SU-DHL-6 (cell line): ENCODE measurements at regions not wholly inside any gene's neighbourhood (a gene's known extent, or its start where the extent isn't known, plus 50 kb on each side); places are given as distances from the start of the nearest gene placed in this dataset.

Source experiments
- EZH2phosphoT487 ChIP-seq: fragments of 200-600 bp; sonication (generic), shearing (Covaris generic); conservative IDR thresholded peaks from 2 replicates; pipeline ENCODE4 v1.6.1; 2018; ENCODE audit warnings: mild to moderate bottlenecking, antibody characterized with exemption, low read length, moderate library complexity, mixed read lengths
- TF ChIP-seq, protein P1 (sequence below): fragments of 200-600 bp; sonication (generic); IDR thresholded peaks from one replicate; pipeline ENCODE4 v1.5.1; 2017; ENCODE audit warnings: antibody characterized with exemption, mild to moderate bottlenecking, low read length, moderate library complexity; ENCODE audit not compliant: insufficient read depth, poor library complexity, severe bottlenecking

DNA sequence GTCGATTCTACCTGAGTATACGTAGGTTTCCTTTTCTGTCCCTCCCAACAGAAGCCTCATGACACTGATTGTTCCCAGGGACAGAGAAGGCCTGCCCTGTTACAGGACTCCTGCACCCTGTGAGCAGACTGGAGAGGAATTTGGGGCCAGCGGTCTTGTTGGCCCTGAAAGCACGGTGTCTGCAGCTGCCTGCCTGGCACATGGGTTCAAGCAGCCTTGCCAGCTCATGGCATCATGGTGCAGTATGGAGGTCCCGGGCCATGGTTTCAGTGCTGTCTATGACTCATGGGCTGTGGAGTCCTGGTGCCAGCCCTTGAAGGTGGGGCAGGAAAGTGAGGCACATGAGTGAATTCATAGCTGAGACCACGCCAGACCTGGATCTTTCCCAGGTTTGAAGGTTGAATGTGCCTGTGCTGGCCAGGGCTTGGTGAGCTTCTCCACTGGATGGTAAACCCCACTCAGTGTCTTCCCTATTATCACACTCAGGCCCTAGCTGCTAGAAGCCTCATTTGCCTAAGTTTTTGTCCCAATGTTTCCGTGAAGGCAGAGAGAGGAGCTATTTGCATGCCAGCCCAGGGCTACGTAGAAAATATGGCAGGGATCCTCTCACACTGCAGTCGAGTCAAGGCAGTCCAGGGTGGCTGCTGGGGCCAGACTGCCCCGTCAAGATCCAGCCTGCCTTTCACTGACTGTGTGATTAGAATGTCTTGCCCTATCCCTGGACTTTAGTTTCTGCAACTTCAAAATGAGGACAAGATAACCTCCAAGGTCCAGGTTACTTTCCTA is 277.2 kb upstream of the CCL2 start:
- TF ChIP-seq, protein P1, sequence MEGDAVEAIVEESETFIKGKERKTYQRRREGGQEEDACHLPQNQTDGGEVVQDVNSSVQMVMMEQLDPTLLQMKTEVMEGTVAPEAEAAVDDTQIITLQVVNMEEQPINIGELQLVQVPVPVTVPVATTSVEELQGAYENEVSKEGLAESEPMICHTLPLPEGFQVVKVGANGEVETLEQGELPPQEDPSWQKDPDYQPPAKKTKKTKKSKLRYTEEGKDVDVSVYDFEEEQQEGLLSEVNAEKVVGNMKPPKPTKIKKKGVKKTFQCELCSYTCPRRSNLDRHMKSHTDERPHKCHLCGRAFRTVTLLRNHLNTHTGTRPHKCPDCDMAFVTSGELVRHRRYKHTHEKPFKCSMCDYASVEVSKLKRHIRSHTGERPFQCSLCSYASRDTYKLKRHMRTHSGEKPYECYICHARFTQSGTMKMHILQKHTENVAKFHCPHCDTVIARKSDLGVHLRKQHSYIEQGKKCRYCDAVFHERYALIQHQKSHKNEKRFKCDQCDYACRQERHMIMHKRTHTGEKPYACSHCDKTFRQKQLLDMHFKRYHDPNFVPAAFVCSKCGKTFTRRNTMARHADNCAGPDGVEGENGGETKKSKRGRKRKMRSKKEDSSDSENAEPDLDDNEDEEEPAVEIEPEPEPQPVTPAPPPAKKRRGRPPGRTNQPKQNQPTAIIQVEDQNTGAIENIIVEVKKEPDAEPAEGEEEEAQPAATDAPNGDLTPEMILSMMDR, result no peak
- TF ChIP-seq EZH2phosphoT487, result no peak
